ENCODE measurements at regions not wholly inside any gene's neighbourhood (a gene's known extent, or its start where the extent isn't known, plus 50 kb on each side); places are given as distances from the start of the nearest gene placed in this dataset.

DNA sequence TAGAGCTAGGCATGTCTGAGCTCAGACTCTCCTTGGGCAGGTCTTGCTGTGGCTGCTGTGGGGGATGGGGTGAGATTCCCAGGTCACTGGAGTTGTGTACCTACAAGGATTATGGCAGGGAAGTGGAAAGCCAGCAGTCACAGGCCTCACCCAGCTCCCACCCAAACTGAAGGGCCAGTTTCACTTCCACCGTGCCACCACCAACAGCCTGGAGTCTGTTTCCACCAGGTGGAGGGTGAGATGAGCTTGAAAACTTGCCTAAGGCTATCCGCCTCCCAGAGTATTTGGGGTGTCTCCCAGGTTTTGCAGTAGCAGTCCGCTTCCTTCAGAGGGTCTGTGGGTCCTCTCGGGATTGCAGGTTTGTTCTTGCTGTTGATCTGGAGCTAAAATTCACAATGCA lies 327.7 kb downstream of the PTPRC start:
- TF ChIP-seq, protein P1, sequence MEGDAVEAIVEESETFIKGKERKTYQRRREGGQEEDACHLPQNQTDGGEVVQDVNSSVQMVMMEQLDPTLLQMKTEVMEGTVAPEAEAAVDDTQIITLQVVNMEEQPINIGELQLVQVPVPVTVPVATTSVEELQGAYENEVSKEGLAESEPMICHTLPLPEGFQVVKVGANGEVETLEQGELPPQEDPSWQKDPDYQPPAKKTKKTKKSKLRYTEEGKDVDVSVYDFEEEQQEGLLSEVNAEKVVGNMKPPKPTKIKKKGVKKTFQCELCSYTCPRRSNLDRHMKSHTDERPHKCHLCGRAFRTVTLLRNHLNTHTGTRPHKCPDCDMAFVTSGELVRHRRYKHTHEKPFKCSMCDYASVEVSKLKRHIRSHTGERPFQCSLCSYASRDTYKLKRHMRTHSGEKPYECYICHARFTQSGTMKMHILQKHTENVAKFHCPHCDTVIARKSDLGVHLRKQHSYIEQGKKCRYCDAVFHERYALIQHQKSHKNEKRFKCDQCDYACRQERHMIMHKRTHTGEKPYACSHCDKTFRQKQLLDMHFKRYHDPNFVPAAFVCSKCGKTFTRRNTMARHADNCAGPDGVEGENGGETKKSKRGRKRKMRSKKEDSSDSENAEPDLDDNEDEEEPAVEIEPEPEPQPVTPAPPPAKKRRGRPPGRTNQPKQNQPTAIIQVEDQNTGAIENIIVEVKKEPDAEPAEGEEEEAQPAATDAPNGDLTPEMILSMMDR (IDR thresholded peaks at IDR 0.05) = no peak
- no peak for TF ChIP-seq POLR2A (IDR thresholded peaks at IDR 0.05)
